ENCODE measurements at regions not wholly inside any gene's neighbourhood (a gene's known extent, or its start where the extent isn't known, plus 50 kb on each side); places are given as distances from the start of the nearest gene placed in this dataset.
"Not testable (repeated sequence)": the region's sequence is repeated elsewhere in the genome, so short reads cannot be mapped to it uniquely, and the experiment has no call there.

GRCh38 chr10:36759141-36759805 lies 366.1 kb upstream of the ANKRD30A start:
- DNase-seq = no peak

- DNase-seq = no peak
These were observed 377.1 kb upstream of the ANKRD30A start for GRCh38 chr10:36748128-36748871.

GRCh38 chr10:36739884-36740445 lies 385.4 kb upstream of the ANKRD30A start:
- no peak for DNase-seq

GRCh38 chr10:36738738-36739431 lies 386.5 kb upstream of the ANKRD30A start:
- no peak for DNase-seq

- DNase-seq = no peak
These were observed 389.1 kb upstream of the ANKRD30A start for GRCh38 chr10:36736311-36736710.

- DNase-seq = not testable (repeated sequence)
These were observed 390.8 kb upstream of the ANKRD30A start for GRCh38 chr10:36734590-36734989.

GRCh38 chr10:36730316-36730715 lies 395.1 kb upstream of the ANKRD30A start:
- no peak for DNase-seq

GRCh38 chr10:36728626-36729025 lies 396.8 kb upstream of the ANKRD30A start:
- DNase-seq = no peak

GRCh38 chr10:36725581-36726520 lies 399.5 kb upstream of the ANKRD30A start:
- DNase-seq = no peak

- no peak for DNase-seq
These were observed 402.6 kb upstream of the ANKRD30A start for GRCh38 chr10:36722777-36723176.

- no peak for DNase-seq
These were observed 403.5 kb upstream of the ANKRD30A start for GRCh38 chr10:36721871-36722270.

- no peak for DNase-seq
These were observed 404.5 kb upstream of the ANKRD30A start for GRCh38 chr10:36720895-36721294.

GRCh38 chr10:36717118-36717517 lies 408.3 kb upstream of the ANKRD30A start:
- no peak for DNase-seq

GRCh38 chr10:36716291-36716690 lies 409.1 kb upstream of the ANKRD30A start:
- no peak for DNase-seq

- no peak for DNase-seq
These were observed 412.7 kb upstream of the ANKRD30A start for GRCh38 chr10:36712695-36713094.

- DNase-seq = no peak
These were observed 414.0 kb upstream of the ANKRD30A start for GRCh38 chr10:36711361-36711760.

GRCh38 chr10:36704124-36704523 lies 421.3 kb upstream of the ANKRD30A start:
- DNase-seq = no peak

GRCh38 chr10:36703179-36703578 lies 422.2 kb upstream of the ANKRD30A start:
- no peak for DNase-seq

GRCh38 chr10:36700123-36700522 lies 425.3 kb upstream of the ANKRD30A start:
- DNase-seq = no peak

GRCh38 chr10:36692759-36693158 lies 432.6 kb upstream of the ANKRD30A start:
- no peak for DNase-seq

GRCh38 chr10:36688717-36689116 lies 436.7 kb upstream of the ANKRD30A start:
- DNase-seq = no peak

GRCh38 chr10:36683421-36683820 lies 442.0 kb upstream of the ANKRD30A start:
- DNase-seq = no peak
